Erythroblast (primary cell): ENCODE measurements at regions not wholly inside any gene's neighbourhood (a gene's known extent, or its start where the extent isn't known, plus 50 kb on each side); places are given as distances from the start of the nearest gene placed in this dataset.

ENCODE experiments used
- DNase-seq, 2 experiments: peaks; one replicate each; lab custom pipeline; 2025; lab: John Stamatoyannopoulos, UW
- GATA1 ChIP-seq: IDR thresholded peaks from 2 replicates; pipeline ENCODE4 v1.6.1; 2011; ENCODE audit warnings: low read depth, mild to moderate bottlenecking, control low read depth, low read length, moderate library complexity
- POLR2A ChIP-seq: IDR thresholded peaks from 2 replicates; pipeline ENCODE4 v1.6.1; 2011; ENCODE audit warnings: mild to moderate bottlenecking, low read length

- DNase-seq: no peak
- TF ChIP-seq GATA1 (no peak), POLR2A (no peak)
Observed at GRCh38 chr4:163228648-163229047, 62.0 kb upstream of the NAF1 start.

GRCh38 chr4:163221467-163221866, 54.8 kb upstream of the NAF1 start:
- no peak for DNase-seq
- TF ChIP-seq POLR2A (no peak), GATA1 (no peak)

GRCh38 chr4:163217505-163217904, 50.8 kb upstream of the NAF1 start:
- TF ChIP-seq GATA1: no peak
- no peak for TF ChIP-seq POLR2A
- DNase-seq: no peak
